ENCODE measurements at regions not wholly inside any gene's neighbourhood (a gene's known extent, or its start where the extent isn't known, plus 50 kb on each side); places are given as distances from the start of the nearest gene placed in this dataset.

GRCh38 chr3:167909952-167910351 is 174.4 kb downstream of the SERPINI1 start:
- no peak overlapping the region for H3K27ac Mint-ChIP-seq (ENCODE audit: unreplicated experiment)
- no peak overlapping the region for H3K4me3 Mint-ChIP-seq (ENCODE audit: unreplicated experiment)
- no peaks in the 10 kb centered on the region for H3K9me3 Mint-ChIP-seq (ENCODE audit: low read depth)
- peaks cover 29% of the 10 kb centered on the region for H3K27me3 Mint-ChIP-seq (ENCODE audit: low read depth)
- DNase-seq (ENCODE audit: low spot score): no peak
- H3K36me3 Mint-ChIP-seq (ENCODE audit: low read depth): no peaks in the 10 kb centered on the region
- no peaks in the 10 kb centered on the region for H3K4me1 Mint-ChIP-seq (ENCODE audit: low read depth)
- TF ChIP-seq, protein P1, sequence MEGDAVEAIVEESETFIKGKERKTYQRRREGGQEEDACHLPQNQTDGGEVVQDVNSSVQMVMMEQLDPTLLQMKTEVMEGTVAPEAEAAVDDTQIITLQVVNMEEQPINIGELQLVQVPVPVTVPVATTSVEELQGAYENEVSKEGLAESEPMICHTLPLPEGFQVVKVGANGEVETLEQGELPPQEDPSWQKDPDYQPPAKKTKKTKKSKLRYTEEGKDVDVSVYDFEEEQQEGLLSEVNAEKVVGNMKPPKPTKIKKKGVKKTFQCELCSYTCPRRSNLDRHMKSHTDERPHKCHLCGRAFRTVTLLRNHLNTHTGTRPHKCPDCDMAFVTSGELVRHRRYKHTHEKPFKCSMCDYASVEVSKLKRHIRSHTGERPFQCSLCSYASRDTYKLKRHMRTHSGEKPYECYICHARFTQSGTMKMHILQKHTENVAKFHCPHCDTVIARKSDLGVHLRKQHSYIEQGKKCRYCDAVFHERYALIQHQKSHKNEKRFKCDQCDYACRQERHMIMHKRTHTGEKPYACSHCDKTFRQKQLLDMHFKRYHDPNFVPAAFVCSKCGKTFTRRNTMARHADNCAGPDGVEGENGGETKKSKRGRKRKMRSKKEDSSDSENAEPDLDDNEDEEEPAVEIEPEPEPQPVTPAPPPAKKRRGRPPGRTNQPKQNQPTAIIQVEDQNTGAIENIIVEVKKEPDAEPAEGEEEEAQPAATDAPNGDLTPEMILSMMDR (IDR thresholded peaks at IDR 0.05): no peak

DNA sequence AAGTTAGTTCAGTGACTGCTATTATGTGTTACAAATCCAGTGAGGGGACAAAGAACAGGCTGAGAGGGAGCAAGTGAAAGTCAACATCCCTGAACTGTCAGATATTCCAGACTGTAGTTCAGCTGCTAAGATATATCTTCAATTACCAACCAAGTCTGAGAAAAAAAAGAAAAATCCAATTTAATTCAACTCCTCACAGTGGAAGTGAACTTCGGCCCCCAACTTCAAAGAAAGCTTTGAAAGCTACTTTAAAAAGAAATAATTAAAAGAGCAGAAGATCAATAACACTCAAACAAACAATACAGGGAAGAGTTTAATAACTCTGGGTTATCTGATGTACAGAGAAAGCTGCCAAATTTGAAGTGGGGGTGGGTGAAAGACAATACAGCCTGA is 174.0 kb downstream of the SERPINI1 start:
- H3K9me3 Mint-ChIP-seq (ENCODE audit: low read depth): no peaks in the 10 kb centered on the region
- H3K4me1 Mint-ChIP-seq (ENCODE audit: low read depth): no peaks in the 10 kb centered on the region

GRCh38 chr3:167908746-167909503 is 173.4 kb downstream of the SERPINI1 start:
- H3K9me3 Mint-ChIP-seq (ENCODE audit: low read depth): no peaks in the 10 kb centered on the region
- H3K4me3 Mint-ChIP-seq (ENCODE audit: unreplicated experiment): no peak overlapping the region
- no peak for DNase-seq (ENCODE audit: low spot score)
- no peaks in the 10 kb centered on the region for H3K36me3 Mint-ChIP-seq (ENCODE audit: low read depth)
- no peak overlapping the region for H3K27ac Mint-ChIP-seq (ENCODE audit: unreplicated experiment)
- peaks cover 30% of the 10 kb centered on the region for H3K27me3 Mint-ChIP-seq (ENCODE audit: low read depth)
- H3K4me1 Mint-ChIP-seq (ENCODE audit: low read depth): no peaks in the 10 kb centered on the region
- TF ChIP-seq, protein P1 (IDR thresholded peaks at IDR 0.05): no peak

More for the DNA sequence above, 174.0 kb downstream of the SERPINI1 start:
- no peak overlapping the region for H3K4me3 Mint-ChIP-seq (ENCODE audit: unreplicated experiment)
- H3K27ac Mint-ChIP-seq (ENCODE audit: unreplicated experiment): no peak overlapping the region
- H3K27me3 Mint-ChIP-seq (ENCODE audit: low read depth): peaks cover 29% of the 10 kb centered on the region
- H3K36me3 Mint-ChIP-seq (ENCODE audit: low read depth): no peaks in the 10 kb centered on the region
- DNase-seq (ENCODE audit: low spot score): no peak
- TF ChIP-seq, protein P1 (IDR thresholded peaks at IDR 0.05): no peak

GRCh38 chr3:167908221-167908620 is 172.7 kb downstream of the SERPINI1 start:
- no peaks in the 10 kb centered on the region for H3K9me3 Mint-ChIP-seq (ENCODE audit: low read depth)
- no peak for DNase-seq (ENCODE audit: low spot score)
- no peaks in the 10 kb centered on the region for H3K36me3 Mint-ChIP-seq (ENCODE audit: low read depth)
- peaks cover 35% of the 10 kb centered on the region for H3K27me3 Mint-ChIP-seq (ENCODE audit: low read depth)
- no peak overlapping the region for H3K27ac Mint-ChIP-seq (ENCODE audit: unreplicated experiment)
- H3K4me1 Mint-ChIP-seq (ENCODE audit: low read depth): no peaks in the 10 kb centered on the region
- TF ChIP-seq, protein P1 (IDR thresholded peaks at IDR 0.05): no peak
- H3K4me3 Mint-ChIP-seq (ENCODE audit: unreplicated experiment): no peak overlapping the region

DNA sequence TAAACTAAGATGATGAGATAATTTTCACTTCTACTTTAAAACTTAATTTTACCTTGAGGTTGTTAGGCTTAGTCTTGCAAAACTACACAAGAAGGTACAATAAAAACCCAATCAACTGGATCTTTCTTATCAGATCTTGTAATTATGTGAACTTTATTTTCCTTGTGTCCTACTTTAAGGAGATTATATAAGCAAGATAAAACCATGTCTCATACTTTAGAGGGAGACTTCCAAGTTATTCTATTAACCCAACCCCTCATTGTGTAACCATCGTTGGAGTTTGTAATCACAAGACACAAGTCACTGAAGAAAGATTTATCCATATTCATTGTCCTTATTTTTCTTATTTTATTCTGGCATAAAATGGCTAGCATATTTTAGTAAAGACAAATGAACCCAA is 165.6 kb downstream of the SERPINI1 start:
- H3K36me3 Mint-ChIP-seq (ENCODE audit: low read depth): no peaks in the 10 kb centered on the region
- no peak for DNase-seq (ENCODE audit: low spot score)
- no peak overlapping the region for H3K4me3 Mint-ChIP-seq (ENCODE audit: unreplicated experiment)
- TF ChIP-seq, protein P1 (IDR thresholded peaks at IDR 0.05): no peak
- no peak overlapping the region for H3K27ac Mint-ChIP-seq (ENCODE audit: unreplicated experiment)
- no peaks in the 10 kb centered on the region for H3K4me1 Mint-ChIP-seq (ENCODE audit: low read depth)
- H3K27me3 Mint-ChIP-seq (ENCODE audit: low read depth): peaks cover 28% of the 10 kb centered on the region
- H3K9me3 Mint-ChIP-seq (ENCODE audit: low read depth): no peaks in the 10 kb centered on the region
